PC-9 (cell line): ENCODE measurements at regions not wholly inside any gene's neighbourhood (a gene's known extent, or its start where the extent isn't known, plus 50 kb on each side); places are given as distances from the start of the nearest gene placed in this dataset.

Source experiments
- CTCF ChIP-seq: fragments of 200-600 bp; sonication (generic); conservative IDR thresholded peaks from 2 replicates; pipeline ENCODE4 v1.6.1; 2017; ENCODE audit warnings: mixed run types, antibody characterized with exemption, mild to moderate bottlenecking, moderate library complexity
- EZH2 ChIP-seq: fragments of 200-600 bp; sonication (generic); IDR thresholded peaks from 2 replicates; pipeline ENCODE4 v1.8.0; 2017; ENCODE audit warnings: antibody characterized with exemption, low read depth

GRCh38 chr20:60725311-60725906 lies 526.7 kb upstream of the CDH4 start:
- TF ChIP-seq CTCF: no peak
- TF ChIP-seq EZH2: no peak
